Body of pancreas (tissue), 4 donors: ENCODE measurements at regions not wholly inside any gene's neighbourhood (a gene's known extent, or its start where the extent isn't known, plus 50 kb on each side); places are given as distances from the start of the nearest gene placed in this dataset.

Source experiments
- ATAC-seq: fragments of 150-250 bp; one replicate; pipeline ENCODE4 v1.9.1; 2016
- DNase-seq, 4 donors: peaks; one replicate each; pipeline ENCODE4 v3.0.0-alpha.2; 2019
- H3K27ac ChIP-seq, 4 donors: fragments of 200-600 bp; sonication (generic); 1 replicate in 3 of 4; 2 replicates in 1 of 4; pipeline versions ENCODE4 v1.5.1 to v1.6.1; 2016 to 2019; ENCODE audit warnings: mild to moderate bottlenecking in 1 of 4, mixed read lengths in 1 of 4, moderate library complexity in 1 of 4
- H3K27me3 ChIP-seq, 2 donors: fragments of 200-600 bp; sonication (generic); one replicate each; pipeline ENCODE4 v1.6.0; 2016; ENCODE audit warnings: mild to moderate bottlenecking in 1 of 2
- H3K36me3 ChIP-seq, 2 donors: fragments of 200-600 bp; sonication (generic); replicated peaks in 1 of 2; 2 replicates each; pipeline ENCODE4 v1.5.1; 2016; ENCODE audit warnings: low read depth in 2 of 2; ENCODE audit not compliant: insufficient read depth in 1 of 2
- H3K4me1 ChIP-seq: fragments of 200-600 bp; sonication (generic); one replicate; pipeline ENCODE4 v1.6.0; 2016
- H3K4me3 ChIP-seq, 2 donors: fragments of 200-600 bp; sonication (generic); 1 replicate in 1 of 2; 2 replicates in 1 of 2; pipeline ENCODE4 v1.5.1; 2016 to 2019
- H3K9me3 ChIP-seq, 3 donors: fragments of 200-600 bp; sonication (generic); 1 replicate in 2 of 3; 2 replicates in 1 of 3; pipeline ENCODE4 v1.5.1; 2016
- POLR2A ChIP-seq, 3 donors: fragments of 450-650 bp; IDR thresholded peaks; one replicate each; pipeline ENCODE4 v1.6.1; 2016; ENCODE audit warnings: antibody characterized with exemption in 3 of 3, mild to moderate bottlenecking in 2 of 3
- WGBS, 2 donors: methylation state at CpG; one replicate each; pipeline ENCODE4 v1.1.5; 2017; 5-methylcytosine and 5-hydroxymethylcytosine counted together
- intact Hi-C: fragments of 100-400 bp; cut with DNase I; formaldehyde crosslinking; loops from one replicate; pipeline ENCODE4 v1.15.1; 2023
- TF ChIP-seq, protein P1 (sequence below), 7 experiments: fragments of 450-650 bp in 4 of 7; fragments of 200-600 bp in 3 of 7; sonication (generic) in 3 of 7; IDR thresholded peaks; one replicate each; pipeline ENCODE4 v1.5.1; 2016 to 2019; ENCODE audit warnings: antibody characterized with exemption in 7 of 7

DNA sequence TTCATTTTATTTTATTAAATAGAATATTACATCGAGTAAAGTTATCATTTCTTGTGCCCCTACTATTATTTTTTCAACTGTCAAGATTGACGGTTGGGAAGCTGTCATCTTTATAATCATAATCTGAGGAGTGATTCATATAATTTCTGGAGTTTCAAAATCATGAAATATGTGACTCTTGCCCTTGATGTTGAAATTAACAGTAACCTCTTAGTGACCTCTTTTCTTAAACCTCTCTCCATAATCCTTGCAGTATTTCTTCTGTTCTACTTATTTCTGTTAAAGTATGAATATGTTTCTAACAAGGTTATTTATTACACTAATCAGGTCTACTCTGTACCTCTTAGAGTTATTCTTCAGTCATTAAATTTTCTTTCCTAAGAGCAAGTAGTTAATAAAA lies 663.8 kb downstream of the LIG4 start:
- no peaks in the 10 kb centered on the region for H3K4me1 ChIP-seq
- TF ChIP-seq POLR2A (IDR thresholded peaks at IDR 0.05), result no peak
- TF ChIP-seq, protein P1, sequence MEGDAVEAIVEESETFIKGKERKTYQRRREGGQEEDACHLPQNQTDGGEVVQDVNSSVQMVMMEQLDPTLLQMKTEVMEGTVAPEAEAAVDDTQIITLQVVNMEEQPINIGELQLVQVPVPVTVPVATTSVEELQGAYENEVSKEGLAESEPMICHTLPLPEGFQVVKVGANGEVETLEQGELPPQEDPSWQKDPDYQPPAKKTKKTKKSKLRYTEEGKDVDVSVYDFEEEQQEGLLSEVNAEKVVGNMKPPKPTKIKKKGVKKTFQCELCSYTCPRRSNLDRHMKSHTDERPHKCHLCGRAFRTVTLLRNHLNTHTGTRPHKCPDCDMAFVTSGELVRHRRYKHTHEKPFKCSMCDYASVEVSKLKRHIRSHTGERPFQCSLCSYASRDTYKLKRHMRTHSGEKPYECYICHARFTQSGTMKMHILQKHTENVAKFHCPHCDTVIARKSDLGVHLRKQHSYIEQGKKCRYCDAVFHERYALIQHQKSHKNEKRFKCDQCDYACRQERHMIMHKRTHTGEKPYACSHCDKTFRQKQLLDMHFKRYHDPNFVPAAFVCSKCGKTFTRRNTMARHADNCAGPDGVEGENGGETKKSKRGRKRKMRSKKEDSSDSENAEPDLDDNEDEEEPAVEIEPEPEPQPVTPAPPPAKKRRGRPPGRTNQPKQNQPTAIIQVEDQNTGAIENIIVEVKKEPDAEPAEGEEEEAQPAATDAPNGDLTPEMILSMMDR (IDR thresholded peaks at IDR 0.05), result no peak
- ATAC-seq, result no peak
- no peak overlapping the region for H3K4me3 ChIP-seq
- 64 to 68% methylated on average over 2 of the region's 2 CpGs for WGBS, 2 donors
- no peak for DNase-seq
- no peaks in the 10 kb centered on the region for H3K9me3 ChIP-seq
- H3K27me3 ChIP-seq, result no peaks in the 10 kb centered on the region
- no peaks in the 10 kb centered on the region for H3K36me3 ChIP-seq
- intact Hi-C loops, result no loop called here
- H3K27ac ChIP-seq, result no peak overlapping the region

DNA sequence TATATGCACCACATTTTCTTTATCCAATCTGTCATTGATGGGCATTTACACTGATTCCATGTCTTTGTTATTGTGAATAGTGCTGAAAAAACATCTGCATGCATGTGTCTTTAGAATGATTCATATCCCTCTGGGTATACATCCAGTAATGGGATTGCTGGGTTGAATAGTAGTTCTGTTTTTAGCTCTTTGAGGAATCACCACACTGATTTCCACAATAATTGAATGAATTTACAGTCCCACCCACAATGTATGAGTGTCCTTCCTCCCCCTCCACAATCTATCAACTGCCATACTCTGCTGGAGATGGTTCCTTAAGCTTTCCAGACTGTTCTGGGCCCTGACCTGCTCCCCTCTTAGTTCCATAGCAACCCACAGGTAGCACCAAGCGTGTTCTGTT lies 667.0 kb downstream of the LIG4 start:
- Histone ChIP-seq H3K9me3 (no peaks in the 10 kb centered on the region), H3K27ac (no peak overlapping the region), H3K36me3 (no peaks in the 10 kb centered on the region), H3K27me3 (no peaks in the 10 kb centered on the region), H3K4me3 (no peak overlapping the region), H3K4me1 (no peaks in the 10 kb centered on the region)
- ATAC-seq (no peak), DNase-seq (no peak)
- 63 to 85% methylated on average over 1 of the region's 1 CpG for WGBS, 2 donors
- TF ChIP-seq, protein P1 (IDR thresholded peaks at IDR 0.05), result no peak
- no peak for TF ChIP-seq POLR2A (IDR thresholded peaks at IDR 0.05)
- intact Hi-C loops, result no loop called here

DNA sequence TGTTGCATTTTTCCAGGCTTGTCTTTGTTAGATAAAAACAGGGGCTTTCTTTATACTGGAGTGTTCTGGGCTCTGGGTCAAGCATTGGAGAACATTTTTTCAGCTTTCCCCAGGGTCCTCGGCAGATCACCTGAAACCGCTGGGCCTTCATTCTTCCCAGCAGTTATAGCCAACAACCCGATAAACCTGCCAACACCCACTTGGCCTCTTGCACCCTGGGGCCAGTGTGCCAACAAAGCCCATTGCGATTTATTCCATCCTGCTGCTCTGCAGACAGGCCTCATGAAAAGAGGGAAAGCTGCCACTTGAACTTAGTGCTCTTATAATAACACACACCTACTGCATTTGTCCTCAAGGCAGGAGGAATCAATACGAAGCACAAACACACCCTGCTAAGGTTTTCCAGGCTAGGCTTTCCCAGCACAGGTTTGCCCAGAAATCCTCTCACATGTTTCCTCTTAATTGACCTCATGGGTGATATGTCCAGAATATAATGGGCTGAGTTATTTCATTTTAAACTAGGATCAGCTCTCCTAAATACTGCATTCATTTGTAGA lies 669.3 kb downstream of the LIG4 start:
- Histone ChIP-seq H3K4me1 (no peaks in the 10 kb centered on the region), H3K27me3 (no peaks in the 10 kb centered on the region), H3K36me3 (no peaks in the 10 kb centered on the region), H3K4me3 (no peak overlapping the region), H3K27ac (no peak overlapping the region), H3K9me3 (no peaks in the 10 kb centered on the region)
- peak; percentile 53 for ATAC-seq
- DNase-seq, result peak in 1 of 4 donors; percentile 13
- TF ChIP-seq, protein P1 (IDR thresholded peaks at IDR 0.05), result no peak
- no peak for TF ChIP-seq POLR2A (IDR thresholded peaks at IDR 0.05)
- intact Hi-C loops, result no loop called here
- WGBS, 2 donors, result 28 to 33% methylated on average over 5 of the region's 5 CpGs

DNA sequence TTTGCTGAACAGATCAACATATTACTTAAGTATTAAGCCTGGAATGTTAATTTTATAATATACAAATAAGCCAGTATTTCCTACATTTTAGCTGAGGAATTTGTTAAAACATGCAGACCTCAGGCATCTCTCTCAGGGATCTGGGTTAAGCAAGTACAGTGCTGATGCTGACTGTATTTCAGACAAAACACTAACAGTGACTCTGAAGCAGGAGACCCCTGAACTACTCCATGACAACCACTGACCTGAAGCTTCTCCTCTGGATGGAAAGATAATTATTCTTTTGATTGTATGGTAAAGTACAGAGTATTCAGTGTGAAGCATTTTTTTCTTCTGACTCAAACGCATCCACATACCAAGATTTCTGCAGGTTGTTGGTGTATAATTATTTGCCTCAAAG lies 680.8 kb downstream of the LIG4 start:
- Histone ChIP-seq H3K4me1 (no peaks in the 10 kb centered on the region), H3K9me3 (no peaks in the 10 kb centered on the region), H3K27me3 (no peaks in the 10 kb centered on the region), H3K36me3 (no peaks in the 10 kb centered on the region), H3K27ac (no peak overlapping the region), H3K4me3 (no peak overlapping the region)
- DNase-seq, result no peak
- ATAC-seq, result no peak
- WGBS, 2 donors, result 56 to 63% methylated on average over 1 of the region's 1 CpG
- TF ChIP-seq, protein P1 (IDR thresholded peaks at IDR 0.05), result no peak
- TF ChIP-seq POLR2A (IDR thresholded peaks at IDR 0.05), result no peak
- intact Hi-C loops, result no loop called here

DNA sequence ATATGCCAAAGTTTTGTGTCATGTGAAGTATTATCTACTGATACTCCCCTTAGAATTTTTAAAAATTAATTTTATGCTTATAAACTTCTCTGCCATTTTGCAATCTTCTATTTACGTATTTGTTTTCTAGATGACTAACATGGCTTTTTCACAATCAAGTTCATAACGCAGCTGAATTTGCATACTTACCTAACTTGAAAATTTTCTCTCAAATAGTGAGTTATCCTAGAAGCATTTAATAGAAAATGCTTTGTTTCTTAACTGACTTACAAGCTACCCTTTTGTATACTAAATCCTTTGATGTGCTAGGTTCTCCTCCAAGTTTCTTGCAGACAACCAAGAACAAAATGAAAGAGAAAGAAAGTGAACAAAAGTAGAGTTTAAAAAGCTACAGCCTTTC lies 683.5 kb downstream of the LIG4 start:
- WGBS, 2 donors, result 48 to 64% methylated on average over 2 of the region's 2 CpGs
- no peaks in the 10 kb centered on the region for H3K9me3 ChIP-seq
- DNase-seq, result no peak
- H3K36me3 ChIP-seq, result no peaks in the 10 kb centered on the region
- no peak for ATAC-seq
- intact Hi-C loops, result no loop called here
- no peak overlapping the region for H3K4me3 ChIP-seq
- H3K4me1 ChIP-seq, result no peaks in the 10 kb centered on the region
- no peaks in the 10 kb centered on the region for H3K27me3 ChIP-seq
- no peak overlapping the region for H3K27ac ChIP-seq
- TF ChIP-seq, protein P1 (IDR thresholded peaks at IDR 0.05), result no peak
- TF ChIP-seq POLR2A (IDR thresholded peaks at IDR 0.05), result no peak
